ENCODE measurements at regions not wholly inside any gene's neighbourhood (a gene's known extent, or its start where the extent isn't known, plus 50 kb on each side); places are given as distances from the start of the nearest gene placed in this dataset.

- Histone ChIP-seq H2BK5ac (ENCODE audit: insufficient read length, low read length) (no peak overlapping the region), H3K4me2 (ENCODE audit: insufficient read depth, insufficient read length, low read length) (no peak overlapping the region), H2BK120ac (ENCODE audit: low read depth, low read length, poor library complexity, severe bottlenecking) (no peak overlapping the region), H2BK15ac (ENCODE audit: low read depth, low read length) (no peak overlapping the region), H3K4ac (ENCODE audit: low read depth, low read length) (no peak overlapping the region), H2BK12ac (ENCODE audit: insufficient read length, low read depth, low read length) (no peak overlapping the region), H3K79me2 (ENCODE audit: insufficient read depth, low read length) (no peaks in the 10 kb centered on the region), H3K27me3 (ENCODE audit: insufficient read depth, low read length) (peaks cover 13% of the 10 kb centered on the region; the same call in 1 of the 2 replicates), H2AK5ac (ENCODE audit: insufficient read length, low read length) (no peak overlapping the region), H2BK20ac (ENCODE audit: low read depth, low read length, poor library complexity, severe bottlenecking) (no peak overlapping the region), H4K5ac (ENCODE audit: insufficient read length, low read depth, low read length) (no peak overlapping the region), H3T11ph (ENCODE audit: low read length) (no peak overlapping the region), H3K56ac (ENCODE audit: insufficient read length, low read depth, low read length) (no peak overlapping the region), H3K23me2 (ENCODE audit: insufficient read length, low read depth, low read length, poor library complexity, severe bottlenecking) (no peaks in the 10 kb centered on the region), H3K14ac (ENCODE audit: insufficient read depth, low read length) (no peak overlapping the region), H3K9ac (ENCODE audit: extremely low read depth, insufficient read length, low read length) (no peak overlapping the region), H4K91ac (ENCODE audit: insufficient read length, low read depth, low read length) (no peak overlapping the region), H3K79me1 (ENCODE audit: insufficient read depth, low read depth, low read length, poor library complexity, severe bottlenecking) (no peaks in the 10 kb centered on the region), H3K9me3 (ENCODE audit: control insufficient read depth, low read depth, low read length) (no peaks in the 10 kb centered on the region), H3K4me1 (ENCODE audit: insufficient read depth, low read length) (peaks cover 3% of the 10 kb centered on the region; the same call in 1 of the 2 replicates), H3K18ac (ENCODE audit: insufficient read length, low read depth, low read length) (no peak overlapping the region), H4K8ac (replicated peaks; ENCODE audit: insufficient read length, low read depth, low read length) (no peak overlapping the region), H4K20me1 (ENCODE audit: control insufficient read depth, insufficient read depth, insufficient read length) (no peaks in the 10 kb centered on the region), H2AFZ (ENCODE audit: low read length) (no peak overlapping the region), H3K27ac (ENCODE audit: insufficient read length, low read depth, low read length) (no peak overlapping the region), H3K23ac (ENCODE audit: insufficient read length, low read depth, low read length) (no peak overlapping the region)
- no peak for TF ChIP-seq CTCF (conservative IDR thresholded peaks at IDR 0.05)
- Mint-ChIP-seq H3K4me1 (peaks cover 27 to 48% of the 10 kb centered on the region in 2 experiments), H3K27ac (no peak overlapping the region), H3K4me3 (no peak overlapping the region), H3K27me3 (ENCODE audit: low read depth) (peaks cover 37% of the 10 kb centered on the region), H3K36me3 (ENCODE audit: insufficient read depth in 1 of 3, low read depth in 3 of 3) (no peaks in the 10 kb centered on the region), H3K9me3 (peaks cover 0 to 7% of the 10 kb centered on the region in 2 experiments; a peak in 2 of 5 replicates)
- no CpG with 5 or more reads among the region's 2 CpGs for WGBS (ENCODE audit: extremely low coverage, insufficient read length, low lambda C conversion rate)
- DNase-seq: no peak
Measured at GRCh38 chr2:157927155-157927554, 51.0 kb upstream of the ACVR1 start.

All from H9 (cell line).